CD14-positive monocyte (primary cell): ENCODE measurements at regions not wholly inside any gene's neighbourhood (a gene's known extent, or its start where the extent isn't known, plus 50 kb on each side); places are given as distances from the start of the nearest gene placed in this dataset.

Experiments
- DNase-seq, 3 donors: peaks; one replicate each; pipeline ENCODE4 v3.0.0-alpha.2; 2011 to 2022
- H2AFZ ChIP-seq: 2 replicates; pipeline ENCODE4 v1.6.0; 2012; ENCODE audit warnings: mild to moderate bottlenecking, low read depth, low read length, inconsistent platforms; ENCODE audit not compliant: insufficient read depth, poor library complexity, severe bottlenecking
- H3K27ac ChIP-seq, 2 donors: 1 replicate in 1 of 2; 2 replicates in 1 of 2; pipeline ENCODE4 v1.5.1; 2012 to 2013; ENCODE audit warnings: low read length in 2 of 2, control low read depth in 1 of 2, inconsistent platforms in 1 of 2, low read depth in 1 of 2, mild to moderate bottlenecking in 1 of 2
- H3K27me3 ChIP-seq, 2 donors: one replicate each; pipeline versions ENCODE4 v1.6.0 to v1.6.1; 2011 to 2013; ENCODE audit warnings: low read length in 2 of 2; ENCODE audit not compliant: control insufficient read depth in 2 of 2, insufficient read depth in 2 of 2
- H3K36me3 ChIP-seq, 2 donors: replicated peaks in 1 of 2; 1 replicate in 1 of 2; 2 replicates in 1 of 2; pipeline versions ENCODE4 v1.5.1 to v1.6.1; 2012 to 2013; ENCODE audit warnings: low read length in 2 of 2, control low read depth in 1 of 2, inconsistent platforms in 1 of 2, mild to moderate bottlenecking in 1 of 2; ENCODE audit not compliant: insufficient read depth in 2 of 2, control insufficient read depth in 1 of 2
- H3K4me1 ChIP-seq, 2 donors: 1 replicate in 1 of 2; 2 replicates in 1 of 2; pipeline versions ENCODE4 v1.5.1 to v1.6.1; 2012 to 2013; ENCODE audit warnings: low read length in 2 of 2, control low read depth in 1 of 2, inconsistent platforms in 1 of 2, mild to moderate bottlenecking in 1 of 2, moderate library complexity in 1 of 2; ENCODE audit not compliant: insufficient read depth in 2 of 2, control insufficient read depth in 1 of 2
- H3K4me2 ChIP-seq: replicated peaks from 2 replicates; pipeline ENCODE3; 2012; ENCODE audit warnings: low read length, moderate library complexity, mild to moderate bottlenecking; ENCODE audit not compliant: poor library complexity, severe bottlenecking; ENCODE audit errors: extremely low read depth
- H3K4me3 ChIP-seq, 3 experiments: fragments of 200-600 bp in 1 of 3; sonication (generic) in 1 of 3; replicated peaks in 1 of 3; 1 replicate in 2 of 3; 2 replicates in 1 of 3; pipeline ENCODE4 v1.5.1; 2011 to 2013; ENCODE audit warnings: low read length in 3 of 3, mild to moderate bottlenecking in 3 of 3, control low read depth in 2 of 3, low read depth in 2 of 3, inconsistent platforms in 1 of 3, moderate library complexity in 1 of 3
- H3K79me2 ChIP-seq: 2 replicates; pipeline ENCODE4 v1.6.0; 2012; ENCODE audit warnings: mild to moderate bottlenecking, control low read depth, inconsistent platforms, low read length, moderate library complexity; ENCODE audit not compliant: insufficient read depth
- H3K9ac ChIP-seq: 2 replicates; pipeline ENCODE4 v1.6.0; 2017; ENCODE audit warnings: low read length, mild to moderate bottlenecking; ENCODE audit not compliant: insufficient read depth, poor library complexity, severe bottlenecking
- H3K9me3 ChIP-seq, 2 donors: replicated peaks in 1 of 2; 1 replicate in 1 of 2; 2 replicates in 1 of 2; pipeline versions ENCODE4 v1.5.1 to v1.6.1; 2012 to 2013; ENCODE audit warnings: low read length in 2 of 2, control low read depth in 1 of 2; ENCODE audit not compliant: control insufficient read depth in 1 of 2, insufficient read depth in 1 of 2
- H4K20me1 ChIP-seq: 2 replicates; pipeline ENCODE4 v1.6.0; 2012; ENCODE audit warnings: mild to moderate bottlenecking, low read length, control low read depth, moderate library complexity; ENCODE audit not compliant: insufficient read depth
- H3K27ac Mint-ChIP-seq, 7 donors: one replicate each; pipeline ENCODE4 v1.8.0; 2020; ENCODE audit warnings: mild to moderate bottlenecking in 7 of 7, mixed read lengths in 7 of 7, moderate library complexity in 6 of 7, inconsistent platforms in 2 of 7
- H3K27me3 Mint-ChIP-seq, 3 donors: one replicate each; pipeline ENCODE4 v1.8.0; 2021 to 2022; ENCODE audit warnings: low read depth in 3 of 3, mild to moderate bottlenecking in 3 of 3, mixed read lengths in 3 of 3, moderate library complexity in 3 of 3, inconsistent platforms in 1 of 3
- H3K36me3 Mint-ChIP-seq, 2 donors: one replicate each; pipeline ENCODE4 v1.8.0; 2020; ENCODE audit warnings: mixed read lengths in 2 of 2, inconsistent platforms in 1 of 2, mild to moderate bottlenecking in 1 of 2
- H3K4me1 Mint-ChIP-seq: one replicate; pipeline ENCODE4 v1.8.0; 2020; ENCODE audit warnings: mild to moderate bottlenecking, mixed read lengths
- H3K4me3 Mint-ChIP-seq, 2 donors: one replicate each; pipeline ENCODE4 v1.8.0; 2020; ENCODE audit warnings: mild to moderate bottlenecking in 2 of 2, mixed read lengths in 2 of 2, moderate library complexity in 1 of 2
- H3K9me3 Mint-ChIP-seq, 7 donors: one replicate each; pipeline ENCODE4 v1.8.0; 2020 to 2022; ENCODE audit warnings: mixed read lengths in 7 of 7, mild to moderate bottlenecking in 6 of 7, moderate library complexity in 6 of 7, inconsistent platforms in 2 of 7
- CTCF ChIP-seq: fragments of 200-600 bp; IDR thresholded peaks from one replicate; pipeline ENCODE4 v1.8.0; 2022; ENCODE audit warnings: antibody characterized with exemption, mild to moderate bottlenecking
- WGBS: methylation state at CpG from one replicate; pipeline ENCODE4 v1.1.5; 2013; ENCODE audit warnings: missing lambda C conversion rate; ENCODE audit not compliant: insufficient coverage; 5-methylcytosine and 5-hydroxymethylcytosine counted together
- intact Hi-C, 2 donors: fragments of 100-400 bp; cut with micrococcal nuclease; formaldehyde crosslinking; loops; one replicate each; pipeline versions ENCODE4 v1.15.0 to v1.15.1; 2023

- Histone ChIP-seq H3K4me3 (no peak overlapping the region), H3K36me3 (no peaks in the 10 kb centered on the region), H4K20me1 (no peaks in the 10 kb centered on the region), H2AFZ (no peak overlapping the region), H3K79me2 (no peaks in the 10 kb centered on the region), H3K9ac (no peak overlapping the region), H3K4me1 (no peaks in the 10 kb centered on the region), H3K9me3 (no peaks in the 10 kb centered on the region), H3K27me3 (no peaks in the 10 kb centered on the region), H3K4me2 (no peak overlapping the region), H3K27ac (no peak overlapping the region)
- H3K27ac Mint-ChIP-seq: no peak overlapping the region
- no peaks in the 10 kb centered on the region for H3K36me3 Mint-ChIP-seq
- peaks cover 0 to 2% (median 0%) of the 10 kb centered on the region in 3 donors for H3K27me3 Mint-ChIP-seq
- H3K4me3 Mint-ChIP-seq: no peak overlapping the region
- TF ChIP-seq CTCF: no peak
- intact Hi-C loops: no loop called here
- no peak for DNase-seq
- H3K4me1 Mint-ChIP-seq: no peaks in the 10 kb centered on the region
- no CpG with 5 or more reads among the region's 2 CpGs for WGBS
- H3K9me3 Mint-ChIP-seq: no peaks in the 10 kb centered on the region
These were observed 160.6 kb downstream of the IBTK start for GRCh38 chr6:82086944-82087343.

- no peaks in the 10 kb centered on the region for H3K36me3 ChIP-seq
- intact Hi-C loops: no loop called here
- Mint-ChIP-seq H3K9me3 (no peaks in the 10 kb centered on the region), H3K4me3 (no peak overlapping the region), H3K4me1 (no peaks in the 10 kb centered on the region), H3K36me3 (no peaks in the 10 kb centered on the region), H3K27ac (no peak overlapping the region), H3K27me3 (peaks cover 0 to 2% (median 0%) of the 10 kb centered on the region in 3 donors)
- WGBS: 100% methylated on average over 2 of the region's 5 CpGs
- no peak overlapping the region for H3K9ac ChIP-seq
- H3K4me3 ChIP-seq: no peak overlapping the region
- H3K4me2 ChIP-seq: no peak overlapping the region
- no peak overlapping the region for H2AFZ ChIP-seq
- no peaks in the 10 kb centered on the region for H4K20me1 ChIP-seq
- no peaks in the 10 kb centered on the region for H3K4me1 ChIP-seq
- no peak for DNase-seq
- no peak for TF ChIP-seq CTCF
- no peak overlapping the region for H3K27ac ChIP-seq
- no peaks in the 10 kb centered on the region for H3K79me2 ChIP-seq
- no peaks in the 10 kb centered on the region for H3K27me3 ChIP-seq
- H3K9me3 ChIP-seq: no peaks in the 10 kb centered on the region
These were observed 161.8 kb downstream of the IBTK start for GRCh38 chr6:82085701-82086100.
